HG03108 (cell line): ENCODE measurements at regions not wholly inside any gene's neighbourhood (a gene's known extent, or its start where the extent isn't known, plus 50 kb on each side); places are given as distances from the start of the nearest gene placed in this dataset.
A peak's percentile ranks its signal among the peaks of the same experiment; 100 is the strongest.

ENCODE experiments used
- ATAC-seq: cut with Tn5 transposase; IDR thresholded peaks from one replicate; pipeline ENCODE4 v1.9.1; 2021; ENCODE audit warnings: moderate library complexity; ENCODE audit not compliant: unreplicated experiment

DNA sequence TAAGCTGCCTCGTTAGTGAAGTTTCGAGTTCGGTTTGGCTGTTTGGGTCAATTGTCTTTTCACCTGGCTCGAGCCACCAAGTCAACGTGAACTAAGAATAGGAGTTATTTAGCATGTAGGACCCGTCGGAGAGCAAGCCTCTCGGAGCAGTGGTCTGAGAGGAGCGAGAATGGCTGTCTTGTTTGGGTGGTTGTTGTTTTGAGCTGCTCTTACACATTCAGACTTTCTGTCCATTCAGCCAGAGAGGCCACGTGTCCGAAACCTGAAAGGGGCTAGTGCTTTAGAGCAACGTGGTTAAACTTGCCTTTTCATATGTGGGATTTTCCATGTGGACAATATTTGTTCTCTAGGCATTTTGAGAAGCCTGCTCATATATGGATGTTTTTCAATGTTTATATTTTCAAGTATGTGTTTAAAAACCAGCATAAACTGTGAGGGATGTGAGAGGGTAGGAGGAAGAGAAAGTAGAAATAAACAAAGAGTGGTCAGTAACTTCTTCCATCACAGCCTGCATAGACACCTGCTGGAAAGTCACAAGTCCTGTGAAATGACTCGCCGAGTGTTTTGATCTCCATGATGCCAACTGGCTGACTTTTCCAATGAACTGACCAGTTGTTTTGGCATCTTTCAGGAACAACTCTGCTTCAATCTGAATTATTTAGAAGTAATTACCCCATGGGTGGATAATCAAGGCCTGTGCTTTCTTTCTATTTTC lies 221.0 kb downstream of the ASCL1 start:
- ATAC-seq: no peak

DNA sequence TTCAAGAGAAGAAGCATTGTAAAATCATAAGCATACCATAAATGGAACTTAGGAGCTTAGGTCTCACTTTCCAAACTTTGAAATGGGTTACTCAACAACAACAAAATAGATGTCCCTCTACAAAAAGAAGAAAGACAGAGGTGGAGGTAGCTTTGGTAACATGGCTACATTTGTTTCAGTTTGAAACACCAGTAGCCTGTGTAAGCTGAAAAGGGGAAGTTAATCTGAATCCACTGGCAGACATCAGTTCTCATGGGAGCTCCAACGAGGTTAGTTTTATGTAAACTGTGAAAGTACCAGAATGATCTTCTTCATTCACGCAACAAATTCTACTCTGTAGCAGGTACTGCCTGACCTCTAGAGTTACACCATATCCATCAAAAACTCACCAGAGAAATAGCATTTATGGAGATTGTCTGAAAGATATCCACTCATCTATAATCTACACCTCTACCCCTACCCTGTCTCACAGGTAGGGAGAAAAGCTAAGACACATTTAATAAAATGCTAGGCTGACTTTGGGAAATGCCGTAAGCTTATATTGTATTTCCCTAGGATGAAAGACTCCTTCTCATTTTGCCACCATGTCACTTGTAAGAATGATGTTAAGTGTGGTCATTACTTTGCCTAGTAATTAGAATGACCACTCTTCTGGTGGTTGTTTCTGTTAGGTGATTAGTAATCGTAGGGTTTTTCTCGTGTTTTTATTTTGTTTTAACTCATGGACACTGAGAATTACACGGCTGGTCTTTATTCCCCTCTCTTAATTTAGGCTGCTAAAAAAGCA lies 224.1 kb downstream of the ASCL1 start:
- ATAC-seq: peak; percentile 88

DNA sequence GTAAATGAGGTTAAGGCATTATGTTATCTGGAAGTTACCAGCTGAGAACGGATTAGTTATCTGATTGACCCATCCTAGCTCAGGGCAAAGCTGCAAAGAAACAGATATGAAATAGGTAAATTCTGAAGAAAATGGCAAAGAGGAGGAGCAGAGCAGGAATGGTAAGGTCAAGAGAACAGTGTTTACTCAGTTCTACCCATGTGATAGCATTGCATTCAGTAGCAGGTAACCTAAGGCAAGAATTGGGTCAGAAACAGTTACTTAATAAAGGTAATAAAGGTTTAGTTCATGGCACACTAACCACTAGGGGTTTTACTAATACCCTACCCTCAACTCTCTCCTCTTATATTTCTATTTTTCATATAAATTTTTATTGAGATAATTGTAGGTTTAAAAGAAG lies 224.8 kb downstream of the ASCL1 start:
- no peak for ATAC-seq

DNA sequence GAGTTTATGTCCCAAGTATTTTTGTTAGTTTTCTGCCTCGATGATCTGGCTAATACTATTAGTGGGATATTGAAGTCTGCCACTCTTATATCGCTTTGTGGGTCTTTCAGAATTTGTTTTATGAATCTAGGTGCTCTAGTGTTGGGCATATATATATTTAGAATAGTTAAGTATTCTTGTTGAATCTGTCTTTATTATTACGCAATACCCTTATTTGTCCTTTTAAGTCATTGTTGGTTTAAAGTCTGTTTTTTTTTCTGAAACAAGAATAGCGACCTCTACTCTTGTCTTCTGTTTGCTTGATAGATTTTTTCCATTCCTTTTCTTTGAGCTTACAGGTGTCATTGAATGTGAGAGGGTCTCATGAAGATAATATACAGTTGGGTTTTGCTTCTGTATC lies 239.0 kb downstream of the ASCL1 start:
- no peak for ATAC-seq

DNA sequence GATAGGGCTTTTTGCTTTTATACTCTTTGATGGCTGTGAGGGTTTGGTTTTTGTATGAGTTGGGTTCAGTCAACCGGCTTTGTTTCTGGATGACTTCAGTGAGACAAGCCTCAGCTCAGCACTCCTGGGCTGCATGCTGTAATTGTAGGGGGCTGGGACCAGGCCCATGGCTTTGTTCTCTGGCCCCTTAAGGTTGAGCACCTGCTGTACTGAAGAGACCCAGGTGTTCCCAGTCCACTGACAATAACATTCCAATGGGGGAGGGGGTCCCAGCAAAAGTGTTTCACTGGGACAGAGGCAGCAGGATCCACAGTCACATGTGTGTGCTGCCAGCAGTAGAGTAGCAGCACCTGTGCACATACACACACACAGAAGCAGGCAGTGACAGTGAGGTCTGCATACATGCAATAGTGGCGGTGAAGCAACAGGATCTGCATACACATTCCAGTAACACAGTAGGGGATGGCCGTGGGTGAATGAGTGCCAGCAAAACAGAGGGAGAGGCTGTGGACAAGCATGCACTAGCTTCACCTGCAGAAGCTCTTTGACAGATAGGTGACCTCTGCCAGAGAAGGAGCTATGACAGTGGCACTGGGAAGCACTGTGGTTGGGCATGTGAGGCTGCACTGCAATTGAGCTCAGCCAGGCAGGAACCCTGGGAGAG lies 240.4 kb downstream of the ASCL1 start:
- ATAC-seq: no peak

DNA sequence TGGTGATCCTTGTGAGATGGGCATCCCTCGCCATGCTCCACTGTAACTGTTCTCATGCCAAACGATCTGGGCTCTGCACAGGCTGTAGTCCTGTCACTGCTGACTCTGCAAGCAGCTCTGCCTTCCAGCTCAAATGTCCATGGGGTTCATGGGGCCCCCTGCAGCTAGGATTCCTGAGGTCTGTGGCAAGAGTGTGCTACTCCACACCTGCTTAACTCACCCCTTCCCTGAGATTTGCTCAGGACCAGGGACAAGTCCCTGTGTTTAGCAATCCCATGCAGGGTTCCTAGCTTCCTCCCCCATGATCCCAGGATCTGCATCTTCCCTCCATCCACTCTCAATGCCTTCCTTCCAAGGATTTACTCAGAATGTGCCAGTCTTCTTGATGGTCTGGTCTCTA lies 241.0 kb downstream of the ASCL1 start:
- ATAC-seq: no peak

DNA sequence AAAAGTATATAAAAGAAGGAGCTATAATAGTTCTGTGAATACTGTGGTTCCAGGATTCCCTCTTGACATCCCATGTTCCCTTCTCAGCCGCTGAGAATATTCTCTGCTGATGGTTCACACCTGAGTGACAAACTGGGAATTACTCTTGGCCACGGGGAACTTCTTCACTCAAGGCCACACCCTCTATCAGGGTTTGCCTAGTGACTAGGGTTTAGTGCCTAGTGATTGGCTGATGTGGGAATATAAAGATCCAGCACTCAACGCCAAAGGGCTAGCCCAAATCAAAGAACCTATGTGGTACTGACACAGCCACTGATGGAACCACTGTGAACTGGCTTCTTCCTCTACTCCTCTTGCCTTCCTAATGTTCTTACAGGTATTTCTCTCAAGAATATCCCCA lies 248.4 kb downstream of the ASCL1 start:
- ATAC-seq: no peak

DNA sequence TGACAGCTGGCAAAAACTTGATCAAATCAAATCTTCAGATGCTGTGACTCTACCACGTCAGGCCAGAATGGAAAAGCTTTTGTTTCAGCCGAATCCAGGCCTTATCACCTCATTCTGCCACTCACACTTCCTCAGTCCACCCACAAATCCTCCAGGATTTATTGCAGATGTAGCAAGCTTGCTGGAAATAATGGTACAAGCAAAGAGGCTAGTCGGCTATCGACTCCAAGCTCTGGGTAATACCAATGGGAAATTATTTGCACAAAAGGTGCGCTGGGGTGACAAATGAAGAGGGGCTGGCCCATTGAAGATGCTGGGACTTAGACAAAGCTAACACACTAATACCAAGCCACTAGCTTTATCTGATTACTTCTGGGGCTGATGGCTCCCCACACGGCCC lies 250.5 kb downstream of the ASCL1 start:
- no peak for ATAC-seq

DNA sequence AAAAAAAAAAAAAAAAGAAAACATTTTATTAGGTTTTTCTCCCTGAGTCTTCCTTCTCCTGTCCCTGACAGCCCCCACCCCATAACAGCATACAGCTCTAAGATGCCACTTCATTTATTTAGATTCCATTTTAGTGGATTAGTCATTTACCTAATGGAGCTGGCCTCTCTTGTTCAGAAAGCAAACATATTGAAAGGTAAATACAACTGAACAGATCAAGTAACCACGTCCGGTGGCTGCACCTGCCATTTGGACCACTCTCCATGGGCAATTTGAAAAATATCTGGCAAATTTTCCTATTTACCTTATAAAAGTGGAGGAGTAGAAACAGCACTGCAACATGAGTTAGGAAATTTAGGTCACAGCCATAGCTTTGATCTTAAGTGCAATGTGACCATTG lies 254.6 kb downstream of the C12orf42 start:
- no peak for ATAC-seq

DNA sequence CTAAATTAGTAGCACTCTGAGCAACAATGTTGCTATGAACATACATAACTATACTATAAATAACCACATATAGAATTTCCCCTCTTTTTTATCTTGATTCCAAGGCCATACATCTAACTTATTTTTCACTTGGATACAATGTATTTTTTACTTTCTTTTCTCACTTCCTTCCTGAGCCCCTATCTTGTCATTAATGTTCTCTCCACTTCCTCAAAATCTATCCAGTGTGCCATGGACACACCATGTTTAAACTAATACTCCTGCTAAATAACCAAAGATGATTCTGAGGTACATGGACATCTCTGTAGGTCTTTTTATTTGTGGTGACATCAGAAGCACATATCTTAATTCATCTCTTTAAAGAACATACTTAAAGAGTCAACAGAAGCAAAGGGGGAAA lies 251.2 kb downstream of the C12orf42 start:
- ATAC-seq: no peak

DNA sequence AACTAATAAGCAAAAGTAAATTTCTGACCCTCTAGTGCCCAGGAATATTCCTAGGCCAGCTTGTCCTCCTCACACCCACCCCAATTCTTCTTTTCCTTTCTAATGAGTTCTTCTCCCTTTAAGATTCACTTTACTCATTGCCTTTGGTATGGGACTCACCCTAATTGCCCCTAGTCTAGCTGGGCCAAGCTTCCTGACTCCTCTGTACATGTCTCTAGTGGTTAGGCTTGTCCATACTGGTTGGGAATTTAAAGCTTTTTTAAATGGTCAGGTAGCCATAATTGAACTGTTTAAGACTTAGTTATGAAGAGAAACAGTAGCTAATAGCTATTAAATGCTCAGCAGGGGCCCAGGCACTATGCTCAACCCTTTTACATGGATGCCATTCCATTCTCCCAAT lies 248.2 kb downstream of the C12orf42 start:
- ATAC-seq: no peak

DNA sequence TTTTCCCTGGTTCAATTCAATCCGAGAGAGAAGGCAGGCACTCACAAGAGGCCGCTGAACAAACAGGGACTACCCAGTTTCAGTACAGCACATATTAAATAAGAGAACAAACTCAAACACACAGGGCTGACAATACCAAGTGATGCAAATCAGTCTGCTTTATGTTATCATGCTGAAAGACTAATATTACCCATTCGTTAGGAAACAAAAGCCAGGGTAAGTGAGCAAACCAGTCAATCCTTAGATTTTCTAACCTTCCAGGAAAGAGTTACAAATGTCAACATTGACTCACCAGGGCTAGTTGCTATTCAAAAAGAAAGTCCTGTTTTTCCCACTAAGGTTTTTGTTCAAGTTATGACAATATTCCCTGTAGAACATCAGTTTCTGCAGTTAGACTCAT lies 246.2 kb downstream of the C12orf42 start:
- no peak for ATAC-seq

DNA sequence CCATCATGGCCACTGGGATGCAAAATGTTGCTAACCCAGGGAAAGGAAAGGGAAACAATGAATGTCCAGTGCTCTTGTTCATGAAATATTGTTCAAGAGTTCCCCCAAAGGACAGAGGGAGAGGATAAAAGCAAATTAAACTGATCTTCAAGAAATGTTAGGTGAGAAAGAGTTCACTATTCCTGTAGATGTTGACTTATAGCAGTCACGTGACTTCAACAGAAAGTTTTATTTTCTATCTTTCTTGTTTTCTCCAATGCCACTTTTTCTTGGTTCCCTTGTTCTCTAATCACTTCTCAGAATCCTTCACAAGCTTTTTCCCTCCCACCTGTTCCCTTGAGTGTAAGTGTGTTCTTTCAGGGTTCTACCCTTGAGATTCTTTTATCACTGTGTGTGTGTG lies 245.3 kb downstream of the C12orf42 start:
- ATAC-seq: no peak
